HG02852 (cell line): ENCODE measurements at regions not wholly inside any gene's neighbourhood (a gene's known extent, or its start where the extent isn't known, plus 50 kb on each side); places are given as distances from the start of the nearest gene placed in this dataset.
"Not testable (repeated sequence)": the region's sequence is repeated elsewhere in the genome, so short reads cannot be mapped to it uniquely, and the experiment has no call there.

Experiments used
- ATAC-seq: cut with Tn5 transposase; IDR thresholded peaks from one replicate; pipeline ENCODE4 v1.9.1; 2021; ENCODE audit warnings: mild to moderate bottlenecking, moderate library complexity; ENCODE audit not compliant: unreplicated experiment

GRCh38 chr13:88670509-88670908 lies 999.3 kb downstream of the SLITRK5 start:
- no peak for ATAC-seq

GRCh38 chr13:88674841-88675240 lies 1003.7 kb downstream of the SLITRK5 start:
- ATAC-seq, result no peak

- ATAC-seq, result no peak
Observed at GRCh38 chr13:88675347-88675996, 1004.3 kb downstream of the SLITRK5 start.

DNA sequence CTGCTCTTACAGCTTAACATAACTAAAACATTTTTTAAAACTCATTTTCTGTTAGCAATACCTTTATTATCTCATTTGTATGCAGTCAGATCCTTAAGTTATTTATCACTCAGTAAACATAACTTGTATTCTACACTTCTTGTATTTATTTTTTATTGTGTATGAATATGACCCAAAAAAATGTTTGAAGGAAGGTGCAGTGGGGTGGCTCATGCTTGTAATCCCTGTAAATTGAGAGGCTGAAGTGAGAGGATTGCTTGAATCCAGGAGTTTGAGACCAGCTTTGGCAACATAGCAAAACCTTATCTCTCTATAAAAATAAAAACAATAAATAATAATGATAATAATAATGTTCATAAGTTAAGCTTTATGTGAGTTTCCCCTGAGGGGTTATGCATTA lies 1004.8 kb downstream of the SLITRK5 start:
- ATAC-seq, result no peak

DNA sequence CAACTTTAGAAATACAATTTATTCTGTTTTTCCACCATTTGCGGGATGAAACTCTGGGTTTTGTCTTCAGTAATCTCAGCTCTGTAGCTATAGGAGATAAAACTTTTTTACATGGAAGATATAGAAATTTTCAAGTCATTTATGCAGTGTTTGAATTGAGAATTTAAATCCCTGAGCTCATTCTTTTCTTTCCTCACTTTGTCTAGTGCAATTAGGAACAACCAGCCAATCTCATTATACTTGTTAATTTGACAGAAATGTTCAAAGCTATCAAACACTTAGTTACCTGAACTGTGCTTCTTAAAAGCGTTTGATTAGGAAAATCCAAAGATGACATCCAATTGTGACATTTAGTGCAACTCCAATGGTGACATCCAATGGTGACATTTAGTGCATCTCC lies 1014.3 kb downstream of the SLITRK5 start:
- no peak for ATAC-seq

DNA sequence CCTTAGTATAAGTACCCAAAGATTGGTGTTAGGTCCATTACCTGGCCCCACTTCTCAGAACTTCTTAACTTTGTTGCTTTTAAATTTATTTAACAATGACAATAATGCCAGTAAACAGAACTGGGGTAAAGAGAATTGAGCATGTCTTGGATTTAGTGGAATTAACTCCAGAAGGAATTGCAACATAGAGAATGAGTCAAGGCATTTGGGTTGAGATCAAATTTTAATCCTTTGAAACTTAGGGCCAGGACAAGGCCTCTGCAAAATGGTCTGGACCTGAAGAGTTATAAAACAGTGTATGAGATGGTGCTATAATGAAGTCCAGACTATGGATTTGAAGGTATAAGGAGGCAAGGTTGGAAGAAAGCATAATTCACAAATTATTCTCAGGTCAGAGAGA lies 1030.4 kb downstream of the SLITRK5 start:
- no peak for ATAC-seq

DNA sequence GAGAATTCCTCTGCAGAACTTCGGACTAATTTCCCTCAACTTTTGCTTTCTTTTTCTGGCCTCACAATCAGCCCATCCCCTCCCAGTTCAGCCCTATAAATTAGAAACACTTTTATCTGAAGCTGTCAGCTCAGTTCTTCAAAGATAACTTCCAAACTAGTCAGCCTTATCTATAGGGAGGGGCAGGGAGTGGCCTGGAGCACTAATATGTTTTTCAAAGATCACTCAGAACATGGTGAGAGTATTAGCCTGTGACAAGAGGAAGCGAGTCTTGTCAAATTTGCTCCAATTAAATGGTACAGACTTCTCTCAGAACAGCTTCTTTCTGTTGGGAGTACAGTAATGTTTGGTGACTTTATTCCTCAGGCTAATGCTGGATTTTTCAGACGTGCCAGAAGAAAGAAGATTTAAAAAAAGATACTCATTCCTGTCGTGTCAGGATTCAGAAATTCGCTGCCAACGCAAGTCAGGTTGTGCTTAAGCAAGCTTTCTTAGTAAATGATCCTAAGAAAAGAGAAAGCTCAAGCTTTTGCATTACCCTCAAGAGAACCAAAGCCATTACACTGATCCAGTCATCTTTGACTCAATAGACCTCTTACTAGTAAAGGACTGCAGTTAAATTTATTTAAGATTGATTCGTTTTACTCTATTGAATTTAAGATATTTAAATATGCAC lies 1033.6 kb downstream of the SLITRK5 start:
- no peak for ATAC-seq

- ATAC-seq, result no peak
Observed at GRCh38 chr13:88707646-88708045, 1036.5 kb downstream of the SLITRK5 start.

- ATAC-seq, result no peak
Observed at GRCh38 chr13:88717946-88718345, 1046.8 kb downstream of the SLITRK5 start.

GRCh38 chr13:88718781-88719180 lies 1047.6 kb downstream of the SLITRK5 start:
- no peak for ATAC-seq

DNA sequence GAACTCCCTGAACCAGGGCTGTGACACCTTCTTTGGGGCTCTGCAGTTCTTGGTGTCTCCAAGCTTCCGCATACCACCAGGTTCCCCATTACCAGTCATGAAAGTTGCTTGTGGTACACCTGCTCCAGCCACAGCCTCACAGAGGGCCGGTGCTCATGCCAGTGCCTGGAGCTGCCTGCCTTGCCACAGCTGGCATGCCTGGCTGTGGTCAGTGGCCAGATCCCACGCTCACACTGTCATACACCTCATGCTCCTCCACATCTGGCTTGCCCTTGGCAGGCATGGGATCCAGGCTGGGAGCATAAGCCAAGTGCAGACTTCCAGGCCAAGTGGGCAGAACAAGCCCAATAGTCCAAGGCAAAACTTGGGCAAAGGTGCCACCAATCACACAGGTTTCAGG lies 1054.9 kb downstream of the SLITRK5 start:
- no peak for ATAC-seq

GRCh38 chr13:88727236-88727635 lies 1056.1 kb downstream of the SLITRK5 start:
- ATAC-seq, result not testable (repeated sequence)

DNA sequence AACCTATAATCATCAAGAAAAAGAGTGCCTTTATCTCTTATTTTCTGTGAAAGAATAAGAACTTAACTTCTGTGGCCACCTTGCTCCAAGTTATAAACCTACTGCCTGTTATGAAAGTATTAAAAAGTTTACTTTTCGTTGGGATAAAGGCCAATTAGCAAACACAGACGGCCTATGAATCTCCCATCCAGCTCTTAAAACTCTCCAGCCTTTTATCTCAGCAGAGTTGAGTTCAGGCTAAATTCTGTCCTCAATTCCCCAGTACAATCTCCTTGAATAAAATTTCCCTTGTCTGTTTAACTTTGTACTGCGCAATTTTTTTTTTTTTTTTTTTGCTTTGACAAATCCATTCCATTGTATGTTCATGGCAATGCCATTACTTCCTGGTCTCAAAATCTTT lies 1058.4 kb downstream of the SLITRK5 start:
- ATAC-seq, result no peak

GRCh38 chr13:88736026-88736425 lies 1064.9 kb downstream of the SLITRK5 start:
- no peak for ATAC-seq

DNA sequence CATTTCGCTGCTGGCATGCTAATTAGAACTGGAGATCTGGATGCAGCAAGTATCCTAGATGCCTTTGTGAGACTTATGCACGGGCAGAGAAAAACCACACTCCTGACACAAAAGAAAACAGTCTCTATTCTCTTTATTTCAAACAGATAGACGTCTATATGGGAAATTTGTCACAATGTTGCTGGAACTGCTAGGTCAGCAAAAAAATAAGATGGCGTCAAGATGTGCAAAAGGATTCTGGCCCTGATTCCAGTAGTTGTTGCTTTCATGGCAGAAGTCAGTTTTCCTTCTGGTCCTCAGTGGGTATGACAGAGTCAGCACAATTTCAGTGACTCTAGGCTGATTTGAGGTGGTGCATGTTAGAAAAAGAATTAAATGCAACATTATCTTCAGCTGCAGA lies 1068.0 kb downstream of the SLITRK5 start:
- no peak for ATAC-seq

- ATAC-seq, result no peak
Observed at GRCh38 chr13:88744289-88744688, 1073.1 kb downstream of the SLITRK5 start.

DNA sequence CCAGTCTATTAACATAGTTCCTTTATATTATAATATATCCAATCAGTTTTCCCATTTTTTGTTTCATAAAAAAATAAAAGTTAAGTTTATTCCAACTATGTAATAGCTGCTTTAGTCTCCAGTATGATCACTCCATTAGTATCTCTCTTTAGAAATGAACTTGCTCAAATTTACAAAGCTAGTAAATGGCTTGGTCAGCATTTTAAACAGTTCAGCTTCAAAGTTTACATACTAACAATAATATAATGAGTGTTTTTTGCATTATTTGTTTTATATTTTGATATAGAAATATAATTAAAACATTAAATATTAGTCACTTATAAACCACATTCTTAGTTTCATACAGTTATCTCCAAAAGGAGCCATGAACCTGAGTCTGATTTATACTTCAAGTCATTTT lies 1073.8 kb downstream of the SLITRK5 start:
- ATAC-seq, result no peak

GRCh38 chr13:88752041-88752440 lies 1080.9 kb downstream of the SLITRK5 start:
- ATAC-seq, result no peak

DNA sequence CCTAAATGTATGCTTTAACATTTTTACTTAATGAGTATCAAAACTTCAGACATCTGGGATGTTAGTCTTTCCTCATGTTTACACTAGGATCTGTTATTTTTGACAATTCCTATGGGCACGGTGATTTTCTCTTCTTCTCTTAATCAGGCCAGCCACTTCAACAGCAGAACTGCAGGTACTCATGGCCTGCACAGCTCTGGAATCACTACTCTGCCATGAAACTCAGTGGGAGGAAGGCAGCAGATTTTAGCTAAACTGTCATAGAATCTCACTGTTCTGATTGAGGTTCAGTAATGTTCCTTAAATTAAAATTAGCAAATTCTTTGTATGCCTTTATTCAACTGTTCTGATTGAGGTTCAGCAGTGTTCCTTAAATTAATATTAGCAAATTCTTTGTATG lies 1083.0 kb downstream of the SLITRK5 start:
- no peak for ATAC-seq

GRCh38 chr13:88761145-88761544 lies 1090.0 kb downstream of the SLITRK5 start:
- ATAC-seq, result no peak

DNA sequence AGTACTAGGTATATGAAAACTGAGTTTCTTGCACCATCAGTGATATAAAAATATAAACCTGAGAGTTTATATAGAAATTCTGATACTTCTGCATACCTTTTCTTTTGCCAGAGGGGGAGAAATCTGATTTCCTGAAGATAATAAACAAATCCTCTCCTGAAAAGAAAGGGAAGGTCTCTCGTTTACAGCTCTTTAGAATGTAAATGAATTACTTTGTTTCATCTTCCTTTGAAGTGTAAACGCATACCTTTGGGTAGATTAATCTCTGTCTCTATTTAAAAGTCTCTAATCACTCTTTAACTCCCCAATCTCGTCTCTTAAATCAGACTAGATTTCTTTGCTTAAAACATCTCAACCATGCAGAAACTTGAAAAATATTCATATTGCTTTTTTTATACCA lies 1092.9 kb downstream of the SLITRK5 start:
- no peak for ATAC-seq

DNA sequence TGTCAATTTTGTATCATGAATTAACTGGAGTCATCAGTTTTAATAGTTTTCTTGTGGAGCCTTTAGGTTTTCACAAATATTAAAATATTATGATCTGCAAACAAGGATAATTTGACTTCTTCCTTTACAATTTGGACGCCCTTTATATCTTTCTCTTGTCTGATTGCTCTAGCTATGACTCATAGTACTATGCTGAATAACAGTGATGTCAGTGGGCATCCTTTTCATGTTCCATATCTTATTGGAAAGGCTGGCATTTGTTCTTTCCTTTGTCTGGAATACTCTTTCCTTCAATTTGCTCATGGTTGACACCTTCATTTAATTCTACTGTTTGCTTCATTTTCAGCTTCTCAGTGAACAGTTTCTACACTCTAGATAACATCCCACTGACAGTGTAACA lies 1129.3 kb downstream of the SLITRK5 start:
- no peak for ATAC-seq

GRCh38 chr13:88801361-88801760 lies 1130.2 kb downstream of the SLITRK5 start:
- ATAC-seq, result no peak
